Upper lobe of right lung (tissue), 1 donor: ENCODE measurements at regions not wholly inside any gene's neighbourhood (a gene's known extent, or its start where the extent isn't known, plus 50 kb on each side); places are given as distances from the start of the nearest gene placed in this dataset.

Experiments used
- ATAC-seq: fragments of 200-7000 bp; cut with Tn5 transposase; one replicate; pipeline ENCODE4 v1.9.1; 2020; ENCODE audit warnings: mild to moderate bottlenecking, moderate library complexity
- DNase-seq: peaks from one replicate; pipeline ENCODE4 v3.0.0-alpha.2; 2020
- H3K27ac ChIP-seq: fragments of 200-600 bp; one replicate; pipeline ENCODE4 v1.8.0; 2022
- H3K27me3 ChIP-seq: fragments of 200-600 bp; one replicate; pipeline ENCODE4 v1.8.0; 2022; ENCODE audit warnings: mild to moderate bottlenecking
- H3K36me3 ChIP-seq: fragments of 200-600 bp; one replicate; pipeline ENCODE4 v1.8.0; 2022
- H3K4me1 ChIP-seq: fragments of 200-600 bp; one replicate; pipeline ENCODE4 v1.8.0; 2022
- H3K4me3 ChIP-seq: fragments of 200-600 bp; one replicate; pipeline ENCODE4 v1.8.0; 2022; ENCODE audit warnings: mild to moderate bottlenecking
- H3K9me3 ChIP-seq: fragments of 200-600 bp; one replicate; pipeline ENCODE4 v1.8.0; 2022
- intact Hi-C: fragments of 100-400 bp; cut with DNase I; formaldehyde crosslinking; loops from one replicate; pipeline ENCODE4 v1.11.0; 2022
- TF ChIP-seq, protein P1 (sequence below): fragments of 200-600 bp; IDR thresholded peaks from one replicate; pipeline ENCODE4 v1.8.0; 2022; ENCODE audit warnings: antibody characterized with exemption
- donor health status: DM: no; HTN: yes; CAD: no; lungs with severe emphysema.

- H3K4me3 ChIP-seq = peak overlapping the region; percentile 55
- peaks cover 12% of the 10 kb centered on the region for H3K27me3 ChIP-seq
- H3K4me1 ChIP-seq = peaks cover 9% of the 10 kb centered on the region
- DNase-seq (no peak), ATAC-seq (no peak)
- no peaks in the 10 kb centered on the region for H3K9me3 ChIP-seq
- intact Hi-C loops = no loop called here
- H3K36me3 ChIP-seq = no peaks in the 10 kb centered on the region
- peak overlapping the region; percentile 77 for H3K27ac ChIP-seq
- TF ChIP-seq, protein P1, sequence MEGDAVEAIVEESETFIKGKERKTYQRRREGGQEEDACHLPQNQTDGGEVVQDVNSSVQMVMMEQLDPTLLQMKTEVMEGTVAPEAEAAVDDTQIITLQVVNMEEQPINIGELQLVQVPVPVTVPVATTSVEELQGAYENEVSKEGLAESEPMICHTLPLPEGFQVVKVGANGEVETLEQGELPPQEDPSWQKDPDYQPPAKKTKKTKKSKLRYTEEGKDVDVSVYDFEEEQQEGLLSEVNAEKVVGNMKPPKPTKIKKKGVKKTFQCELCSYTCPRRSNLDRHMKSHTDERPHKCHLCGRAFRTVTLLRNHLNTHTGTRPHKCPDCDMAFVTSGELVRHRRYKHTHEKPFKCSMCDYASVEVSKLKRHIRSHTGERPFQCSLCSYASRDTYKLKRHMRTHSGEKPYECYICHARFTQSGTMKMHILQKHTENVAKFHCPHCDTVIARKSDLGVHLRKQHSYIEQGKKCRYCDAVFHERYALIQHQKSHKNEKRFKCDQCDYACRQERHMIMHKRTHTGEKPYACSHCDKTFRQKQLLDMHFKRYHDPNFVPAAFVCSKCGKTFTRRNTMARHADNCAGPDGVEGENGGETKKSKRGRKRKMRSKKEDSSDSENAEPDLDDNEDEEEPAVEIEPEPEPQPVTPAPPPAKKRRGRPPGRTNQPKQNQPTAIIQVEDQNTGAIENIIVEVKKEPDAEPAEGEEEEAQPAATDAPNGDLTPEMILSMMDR = no peak
Observed at GRCh38 chr9:88077071-88077617, 61.1 kb downstream of the SPATA31C2 start.

DNA sequence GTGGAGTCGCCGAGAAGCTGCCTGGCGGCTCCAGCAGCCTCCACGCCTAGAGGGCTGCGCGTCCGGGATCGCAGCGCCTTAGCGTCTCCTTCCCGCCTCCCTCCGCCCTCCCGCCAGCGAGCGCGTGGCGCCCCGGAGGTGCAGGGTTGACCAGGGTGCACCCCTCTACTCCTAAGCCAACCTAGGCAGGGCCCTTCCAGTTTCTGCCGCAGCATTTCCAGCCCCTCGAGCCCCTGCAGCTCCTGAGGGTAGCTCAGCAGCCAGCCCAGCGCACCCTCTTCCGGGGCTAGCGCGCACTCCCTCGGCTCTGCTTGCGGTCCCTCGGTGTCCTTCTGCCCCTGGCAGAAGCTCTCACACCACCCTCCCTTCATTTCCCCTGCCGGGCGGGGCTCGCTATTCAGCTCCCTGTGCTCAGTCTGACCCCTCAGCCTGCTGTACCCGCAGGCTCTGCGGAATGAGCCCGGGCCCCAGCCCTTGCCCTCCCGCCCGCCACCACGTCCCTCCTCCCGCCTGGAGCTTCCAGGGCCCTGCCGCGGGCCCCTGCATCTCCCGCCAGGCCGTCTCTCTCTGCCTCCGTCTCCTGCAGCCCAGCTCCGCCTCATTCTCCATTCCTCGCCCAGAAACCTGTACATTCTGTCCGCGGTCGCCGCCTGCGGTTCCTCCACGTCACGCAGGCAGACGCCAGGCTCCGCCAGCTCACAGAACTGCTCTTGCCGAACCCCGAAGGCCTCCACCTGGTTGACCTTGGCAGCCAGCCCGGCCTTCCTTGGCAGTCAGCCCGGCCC lies 61.8 kb downstream of the SPATA31C2 start:
- intact Hi-C loops = no loop called here
- ATAC-seq = peak; percentile 92
- Histone ChIP-seq H3K27ac (peak overlapping the region; percentile 77), H3K27me3 (peaks cover 12% of the 10 kb centered on the region), H3K9me3 (no peaks in the 10 kb centered on the region), H3K36me3 (no peaks in the 10 kb centered on the region), H3K4me3 (peak overlapping the region; percentile 55), H3K4me1 (peaks cover 9% of the 10 kb centered on the region)
- TF ChIP-seq, protein P1 = peak; percentile 25
- DNase-seq = peak; percentile 93

DNA sequence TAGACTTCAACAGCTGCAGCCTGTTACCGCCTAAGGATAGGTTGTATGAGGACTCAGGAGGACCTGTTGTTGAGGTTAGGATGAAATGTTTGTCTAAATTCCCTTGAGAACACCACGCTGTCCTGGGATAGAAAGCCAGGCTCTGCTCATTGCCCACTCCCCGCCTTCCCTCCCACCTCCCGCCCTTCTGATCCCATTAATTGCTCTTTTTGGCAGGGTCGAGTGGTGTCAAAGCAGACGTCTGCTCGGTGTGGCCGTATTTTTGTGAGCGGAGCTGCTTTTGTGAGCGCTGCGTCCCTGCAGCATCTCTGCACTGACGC lies 62.3 kb downstream of the SPATA31C2 start:
- intact Hi-C loops = no loop called here
- no peak for DNase-seq
- H3K27ac ChIP-seq = peak overlapping the region; percentile 77
- no peaks in the 10 kb centered on the region for H3K36me3 ChIP-seq
- ATAC-seq = no peak
- H3K4me3 ChIP-seq = peak overlapping the region; percentile 55
- peaks cover 12% of the 10 kb centered on the region for H3K27me3 ChIP-seq
- TF ChIP-seq, protein P1 = no peak
- no peaks in the 10 kb centered on the region for H3K9me3 ChIP-seq
- peaks cover 9% of the 10 kb centered on the region for H3K4me1 ChIP-seq

GRCh38 chr9:88075506-88075905 lies 62.8 kb downstream of the SPATA31C2 start:
- Histone ChIP-seq H3K36me3 (no peaks in the 10 kb centered on the region), H3K4me3 (no peak overlapping the region), H3K27me3 (peaks cover 12% of the 10 kb centered on the region), H3K27ac (no peak overlapping the region), H3K4me1 (peaks cover 9% of the 10 kb centered on the region), H3K9me3 (no peaks in the 10 kb centered on the region)
- DNase-seq (no peak), ATAC-seq (no peak)
- TF ChIP-seq, protein P1 = no peak
- intact Hi-C loops = no loop called here

DNA sequence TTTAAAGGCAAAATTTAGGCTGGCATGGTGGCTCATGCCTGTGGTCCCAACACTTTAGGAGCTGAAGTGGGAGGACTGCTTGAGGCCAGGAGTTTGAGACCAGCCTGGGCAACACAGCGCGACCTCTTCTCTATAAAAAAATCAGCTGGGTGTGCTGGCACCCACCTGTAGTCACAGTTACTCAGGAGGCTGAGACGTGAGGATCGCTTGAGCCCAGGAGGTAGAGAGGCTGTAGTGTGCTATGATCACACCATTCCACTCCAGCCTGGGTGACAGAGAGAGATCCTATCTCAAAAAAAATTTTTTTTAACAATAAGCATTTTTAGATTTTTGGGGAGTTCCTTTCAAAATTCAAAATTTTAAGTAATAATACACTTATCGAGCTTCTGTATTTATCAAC lies 63.3 kb downstream of the SPATA31C2 start:
- Histone ChIP-seq H3K4me3 (no peak overlapping the region), H3K27me3 (peaks cover 15% of the 10 kb centered on the region), H3K4me1 (peaks cover 9% of the 10 kb centered on the region), H3K36me3 (no peaks in the 10 kb centered on the region), H3K27ac (no peak overlapping the region), H3K9me3 (no peaks in the 10 kb centered on the region)
- TF ChIP-seq, protein P1 = no peak
- no peak for ATAC-seq
- intact Hi-C loops = no loop called here
- no peak for DNase-seq
